HFFc6 (cell line): ENCODE measurements at regions not wholly inside any gene's neighbourhood (a gene's known extent, or its start where the extent isn't known, plus 50 kb on each side); places are given as distances from the start of the nearest gene placed in this dataset.

Source experiments
- DNase-seq: peaks from one replicate; pipeline ENCODE4 v3.0.0-alpha.2; 2018
- H3K27ac Mint-ChIP-seq: 2 replicates; pipeline ENCODE4 v1.8.0; 2020; ENCODE audit warnings: mild to moderate bottlenecking, mixed read lengths
- H3K27me3 Mint-ChIP-seq: 2 replicates; pipeline ENCODE4 v1.8.0; 2021; ENCODE audit warnings: mild to moderate bottlenecking, moderate library complexity, mixed read lengths; ENCODE audit not compliant: insufficient read depth
- H3K36me3 Mint-ChIP-seq: 2 replicates; pipeline ENCODE4 v1.8.0; 2021; ENCODE audit warnings: low read depth, mixed read lengths
- H3K4me1 Mint-ChIP-seq: 2 replicates; pipeline ENCODE4 v1.8.0; 2020; ENCODE audit warnings: low read depth, mixed read lengths
- H3K4me3 Mint-ChIP-seq: 2 replicates; pipeline ENCODE4 v1.8.0; 2020; ENCODE audit warnings: mild to moderate bottlenecking, moderate library complexity, mixed read lengths
- H3K9me3 Mint-ChIP-seq: 2 replicates; pipeline ENCODE4 v1.8.0; 2020; ENCODE audit warnings: mild to moderate bottlenecking, mixed read lengths
- TF ChIP-seq, protein P1 (sequence below): fragments of 200-600 bp; sonication (generic); IDR thresholded peaks from 2 replicates; pipeline ENCODE4 v1.5.0; 2021; ENCODE audit warnings: antibody characterized with exemption, mild to moderate bottlenecking

DNA sequence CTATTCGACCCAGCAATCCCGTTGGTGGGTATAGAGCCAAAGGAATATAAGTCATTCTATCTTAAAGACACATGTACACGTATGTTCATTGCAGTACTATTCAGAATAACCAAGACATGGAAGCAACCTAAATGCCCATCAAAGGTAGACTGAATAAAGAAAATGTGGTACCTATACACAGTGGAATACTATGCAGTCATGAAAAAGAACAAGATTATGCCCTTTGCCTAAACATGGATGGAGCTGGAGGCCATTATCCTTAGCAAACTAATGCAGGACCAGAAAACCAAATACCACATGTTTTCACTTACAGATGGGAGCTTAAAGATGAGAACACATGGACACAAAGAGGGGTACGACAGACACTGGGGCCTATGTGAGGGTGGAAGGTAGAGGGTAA lies 845.3 kb downstream of the TYW1 start:
- no peaks in the 10 kb centered on the region for H3K4me1 Mint-ChIP-seq
- TF ChIP-seq, protein P1, sequence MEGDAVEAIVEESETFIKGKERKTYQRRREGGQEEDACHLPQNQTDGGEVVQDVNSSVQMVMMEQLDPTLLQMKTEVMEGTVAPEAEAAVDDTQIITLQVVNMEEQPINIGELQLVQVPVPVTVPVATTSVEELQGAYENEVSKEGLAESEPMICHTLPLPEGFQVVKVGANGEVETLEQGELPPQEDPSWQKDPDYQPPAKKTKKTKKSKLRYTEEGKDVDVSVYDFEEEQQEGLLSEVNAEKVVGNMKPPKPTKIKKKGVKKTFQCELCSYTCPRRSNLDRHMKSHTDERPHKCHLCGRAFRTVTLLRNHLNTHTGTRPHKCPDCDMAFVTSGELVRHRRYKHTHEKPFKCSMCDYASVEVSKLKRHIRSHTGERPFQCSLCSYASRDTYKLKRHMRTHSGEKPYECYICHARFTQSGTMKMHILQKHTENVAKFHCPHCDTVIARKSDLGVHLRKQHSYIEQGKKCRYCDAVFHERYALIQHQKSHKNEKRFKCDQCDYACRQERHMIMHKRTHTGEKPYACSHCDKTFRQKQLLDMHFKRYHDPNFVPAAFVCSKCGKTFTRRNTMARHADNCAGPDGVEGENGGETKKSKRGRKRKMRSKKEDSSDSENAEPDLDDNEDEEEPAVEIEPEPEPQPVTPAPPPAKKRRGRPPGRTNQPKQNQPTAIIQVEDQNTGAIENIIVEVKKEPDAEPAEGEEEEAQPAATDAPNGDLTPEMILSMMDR, result no peak

DNA sequence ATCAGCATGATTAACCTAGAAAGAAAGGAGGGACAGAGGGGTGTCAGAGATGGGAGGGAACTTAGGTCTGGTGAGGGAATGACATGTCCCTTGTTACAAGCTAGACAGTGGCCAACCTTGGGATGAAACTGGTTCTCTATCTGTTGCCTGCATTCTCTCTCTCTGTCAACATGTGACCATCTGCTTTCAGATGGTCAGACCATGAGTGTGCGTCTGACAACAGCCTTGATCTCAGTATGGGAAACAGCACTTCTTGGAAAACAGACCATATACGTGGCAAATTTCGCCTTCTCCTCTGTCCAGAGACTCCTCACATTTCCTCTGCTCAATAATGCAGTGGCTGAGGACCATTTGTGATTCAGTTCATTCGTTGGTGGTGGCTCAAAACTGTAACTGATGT lies 845.9 kb downstream of the TYW1 start:
- H3K27me3 Mint-ChIP-seq, result no peaks in the 10 kb centered on the region; the same call in none of the 2 replicates
- peaks cover 35% of the 10 kb centered on the region for H3K9me3 Mint-ChIP-seq
- H3K4me1 Mint-ChIP-seq, result no peaks in the 10 kb centered on the region
- H3K36me3 Mint-ChIP-seq, result no peaks in the 10 kb centered on the region; the same call in 1 of the 2 replicates
- H3K4me3 Mint-ChIP-seq, result no peak overlapping the region
- H3K27ac Mint-ChIP-seq, result no peak overlapping the region
- DNase-seq, result no peak
- TF ChIP-seq, protein P1, result no peak

More for the DNA sequence above, 845.3 kb downstream of the TYW1 start:
- DNase-seq, result no peak
- no peak overlapping the region for H3K27ac Mint-ChIP-seq
- H3K27me3 Mint-ChIP-seq, result no peaks in the 10 kb centered on the region; the same call in 1 of the 2 replicates
- no peak overlapping the region for H3K4me3 Mint-ChIP-seq
- H3K9me3 Mint-ChIP-seq, result peaks cover 35% of the 10 kb centered on the region
- no peaks in the 10 kb centered on the region; the same call in 1 of the 2 replicates for H3K36me3 Mint-ChIP-seq

DNA sequence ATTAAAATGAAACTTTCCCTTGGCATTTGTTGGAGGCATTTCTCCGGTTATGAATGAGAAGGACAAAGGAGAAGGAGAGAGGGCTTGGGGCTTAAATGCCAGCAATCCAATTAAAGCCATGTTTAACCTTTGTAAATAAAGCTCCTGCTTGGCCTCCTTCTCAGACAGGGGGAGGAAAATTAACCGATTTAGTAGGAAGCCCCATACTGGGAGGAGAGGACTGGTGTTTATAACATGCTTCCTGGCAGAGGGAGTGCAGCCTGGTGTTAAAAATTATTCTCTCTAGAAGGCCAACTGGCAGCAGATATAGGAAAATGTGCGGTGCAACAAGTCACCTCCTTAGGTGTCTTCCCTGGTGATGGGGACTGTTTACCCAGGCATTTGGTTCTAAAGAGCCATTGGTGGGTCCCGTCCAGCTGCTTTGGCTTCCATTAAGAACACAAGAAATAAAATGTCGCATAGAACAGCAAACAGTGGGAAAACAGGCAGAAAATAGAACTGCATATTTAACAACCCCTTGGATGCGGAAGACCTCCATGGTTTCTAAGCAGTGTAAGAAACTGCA lies 846.5 kb downstream of the TYW1 start:
- H3K36me3 Mint-ChIP-seq, result no peaks in the 10 kb centered on the region; the same call in 1 of the 2 replicates
- no peak overlapping the region for H3K27ac Mint-ChIP-seq
- TF ChIP-seq, protein P1, result no peak
- no peak overlapping the region for H3K4me3 Mint-ChIP-seq
- H3K27me3 Mint-ChIP-seq, result no peaks in the 10 kb centered on the region; the same call in none of the 2 replicates
- H3K4me1 Mint-ChIP-seq, result no peaks in the 10 kb centered on the region
- H3K9me3 Mint-ChIP-seq, result peaks cover 35% of the 10 kb centered on the region
- DNase-seq, result no peak

DNA sequence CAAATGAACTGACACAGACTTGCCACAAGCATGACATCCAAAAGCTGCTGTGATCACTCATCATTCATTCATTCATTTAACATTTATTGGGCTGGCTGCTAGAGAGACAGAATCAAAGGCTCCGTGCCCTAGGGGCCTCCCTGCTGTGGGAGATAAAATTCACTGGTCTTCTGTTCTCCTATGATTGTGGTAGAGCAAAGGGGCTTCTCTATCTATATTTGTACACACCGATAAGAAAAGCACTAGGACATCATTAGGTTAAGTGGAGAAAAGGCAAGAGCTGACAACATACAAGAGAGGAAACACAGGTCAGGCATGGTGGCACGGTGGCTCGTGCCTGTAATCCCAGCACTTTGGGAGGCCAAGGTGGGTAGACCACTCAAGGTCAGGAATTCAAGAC lies 847.0 kb downstream of the TYW1 start:
- TF ChIP-seq, protein P1, result no peak
- Mint-ChIP-seq H3K36me3 (no peaks in the 10 kb centered on the region; the same call in 1 of the 2 replicates), H3K27ac (no peak overlapping the region), H3K4me3 (no peak overlapping the region), H3K4me1 (no peaks in the 10 kb centered on the region), H3K9me3 (peaks cover 35% of the 10 kb centered on the region), H3K27me3 (no peaks in the 10 kb centered on the region; the same call in none of the 2 replicates)
- DNase-seq, result no peak

DNA sequence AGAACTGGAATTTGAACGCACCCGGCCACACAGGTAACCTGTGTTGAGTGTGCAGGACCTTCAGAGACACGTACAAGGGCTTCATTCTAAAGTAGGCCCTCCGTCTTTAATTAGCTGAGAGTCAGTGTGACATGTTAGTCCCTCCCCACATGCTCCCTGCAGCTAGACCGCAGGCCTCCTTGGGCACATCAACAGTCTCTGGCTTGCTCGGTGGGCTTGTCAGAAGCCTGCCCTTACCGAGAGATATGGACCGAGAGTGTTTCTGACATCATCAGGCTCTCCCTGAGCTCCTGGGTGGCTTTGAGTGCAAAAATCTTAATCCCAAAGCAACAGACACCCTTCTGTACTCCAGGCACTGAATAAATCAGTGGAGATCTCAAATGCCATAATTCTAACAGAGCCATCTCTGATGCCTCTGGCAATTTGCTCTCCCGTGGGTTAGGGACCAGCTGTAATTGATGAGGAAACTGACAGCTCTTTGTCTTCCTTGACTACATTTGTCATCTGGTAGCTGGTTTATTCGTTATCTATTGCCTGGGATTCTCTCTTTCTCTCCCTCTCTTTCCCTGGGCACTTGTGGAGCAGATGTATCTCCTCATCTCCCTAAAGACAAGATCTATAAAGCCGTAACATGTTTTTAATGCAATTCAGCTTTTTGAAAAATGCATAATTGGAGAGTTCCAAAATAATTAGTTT lies 850.6 kb downstream of the TYW1 start:
- Mint-ChIP-seq H3K4me1 (no peaks in the 10 kb centered on the region), H3K9me3 (peaks cover 38% of the 10 kb centered on the region), H3K27me3 (no peaks in the 10 kb centered on the region; the same call in none of the 2 replicates), H3K4me3 (no peak overlapping the region), H3K27ac (no peak overlapping the region), H3K36me3 (no peaks in the 10 kb centered on the region; the same call in 1 of the 2 replicates)
- TF ChIP-seq, protein P1, result no peak
- DNase-seq, result no peak
